TTC549 (cell line): ENCODE measurements at regions not wholly inside any gene's neighbourhood (a gene's known extent, or its start where the extent isn't known, plus 50 kb on each side); places are given as distances from the start of the nearest gene placed in this dataset.
"Not testable (repeated sequence)": the region's sequence is repeated elsewhere in the genome, so short reads cannot be mapped to it uniquely, and the experiment has no call there.

Source experiments
- FAIRE-seq: peaks from 2 replicates; lab custom pipeline; 2012; peaks lifted over from hg19 to GRCh38; lab: Jason Lieb, UNC

DNA sequence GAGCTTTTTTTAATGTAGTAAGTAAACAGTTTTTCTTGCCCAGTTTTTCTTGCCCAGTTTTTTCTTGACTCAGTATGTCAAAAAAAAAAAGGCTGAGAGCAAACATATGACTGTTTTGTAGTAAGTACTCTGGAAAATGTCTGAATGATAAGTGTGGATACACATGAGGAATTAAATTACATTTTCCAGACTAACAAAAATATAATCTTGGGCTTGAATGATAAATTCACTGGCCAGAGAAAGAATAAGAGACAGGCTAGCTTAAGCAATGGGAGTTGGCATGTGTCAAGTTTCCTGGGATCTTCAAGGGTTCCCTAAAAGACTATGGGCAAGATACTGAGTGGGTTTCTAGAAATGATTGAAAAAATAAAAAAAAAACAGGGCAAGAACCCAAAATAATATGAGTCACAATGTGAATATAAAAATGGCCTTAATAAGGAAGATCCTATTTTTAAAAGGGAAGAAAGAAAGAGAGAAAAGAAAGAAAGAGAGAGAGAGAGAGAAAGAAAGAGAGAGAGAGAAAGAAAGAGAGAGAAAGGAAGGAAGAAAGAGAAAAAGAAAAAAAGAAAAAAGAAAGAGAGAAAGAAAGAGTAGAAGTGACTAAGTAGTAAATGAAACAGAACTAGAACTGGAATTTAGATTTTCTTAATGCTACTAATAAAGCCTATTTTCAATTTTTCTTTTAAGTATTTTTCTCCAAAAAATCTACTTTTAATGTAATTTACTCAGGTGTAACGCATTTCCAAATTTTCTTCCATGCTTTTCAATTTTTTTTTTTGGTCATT lies 60.2 kb downstream of the TFPI2 start:
- FAIRE-seq = no peak

DNA sequence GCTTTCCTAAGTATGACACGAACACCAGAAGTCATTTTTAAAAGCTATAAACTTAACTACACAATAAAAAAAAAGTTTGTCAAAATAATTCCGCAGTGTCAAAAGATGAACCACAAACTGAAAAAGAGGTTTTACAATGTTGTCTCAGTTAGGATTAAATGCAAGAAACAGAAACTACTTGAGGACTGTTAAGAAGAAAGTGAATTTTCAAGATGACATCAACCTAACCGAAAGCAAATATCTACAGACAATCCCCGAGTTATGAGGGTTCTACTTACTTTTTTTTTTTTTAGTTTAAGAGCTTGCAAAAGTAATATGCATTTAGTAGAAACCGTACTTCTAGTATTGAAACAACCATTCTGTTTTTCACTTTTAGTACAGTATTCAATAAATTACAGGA lies 62.3 kb downstream of the TFPI2 start:
- no peak for FAIRE-seq

GRCh38 chr7:93823621-93824020 lies 66.9 kb downstream of the TFPI2 start:
- no peak for FAIRE-seq

DNA sequence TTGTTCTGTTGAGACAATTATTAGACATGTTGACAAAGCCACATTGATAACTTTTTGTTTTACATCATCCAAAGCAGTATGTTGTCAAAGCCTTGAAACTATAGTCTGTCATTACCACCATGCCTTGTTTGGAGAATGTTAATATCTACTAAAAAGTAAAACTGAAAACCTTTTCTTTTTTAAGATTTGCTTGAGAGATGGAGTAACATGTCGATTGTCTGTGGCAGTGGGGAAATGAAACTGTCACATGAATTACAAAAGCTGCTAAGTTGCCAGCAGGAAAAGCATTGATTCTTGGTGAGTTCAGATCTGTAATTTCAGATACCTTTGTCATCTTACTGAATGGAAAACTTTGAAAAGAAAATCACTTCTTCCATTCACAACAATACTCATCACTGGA lies 69.1 kb downstream of the TFPI2 start:
- FAIRE-seq = no peak

- FAIRE-seq = no peak
These were observed 70.9 kb downstream of the TFPI2 start for GRCh38 chr7:93819699-93820098.

GRCh38 chr7:93817526-93817925 lies 73.0 kb downstream of the TFPI2 start:
- no peak for FAIRE-seq

GRCh38 chr7:93817004-93817403 lies 73.5 kb downstream of the TFPI2 start:
- no peak for FAIRE-seq

- no peak for FAIRE-seq
These were observed 77.0 kb downstream of the TFPI2 start for GRCh38 chr7:93813514-93813913.

DNA sequence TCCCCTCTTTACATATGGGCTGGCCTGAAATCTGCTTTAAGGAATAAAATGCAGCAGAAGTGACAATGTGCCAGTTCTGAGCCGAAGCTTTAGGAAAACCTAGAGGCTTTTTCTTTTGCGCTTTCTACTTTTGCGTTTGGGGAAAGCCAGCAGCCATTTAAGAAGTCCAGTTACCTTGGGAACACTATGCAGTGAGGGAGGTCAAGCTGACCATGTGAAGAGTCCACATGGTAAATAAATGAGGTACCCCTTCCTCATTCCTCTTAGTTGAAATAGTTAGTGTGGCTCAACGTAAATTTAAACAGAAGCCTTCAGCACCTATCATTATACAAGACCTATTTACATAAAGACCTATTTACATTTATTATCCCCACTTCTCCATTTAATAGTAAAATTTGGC lies 78.5 kb downstream of the TFPI2 start:
- no peak for FAIRE-seq

DNA sequence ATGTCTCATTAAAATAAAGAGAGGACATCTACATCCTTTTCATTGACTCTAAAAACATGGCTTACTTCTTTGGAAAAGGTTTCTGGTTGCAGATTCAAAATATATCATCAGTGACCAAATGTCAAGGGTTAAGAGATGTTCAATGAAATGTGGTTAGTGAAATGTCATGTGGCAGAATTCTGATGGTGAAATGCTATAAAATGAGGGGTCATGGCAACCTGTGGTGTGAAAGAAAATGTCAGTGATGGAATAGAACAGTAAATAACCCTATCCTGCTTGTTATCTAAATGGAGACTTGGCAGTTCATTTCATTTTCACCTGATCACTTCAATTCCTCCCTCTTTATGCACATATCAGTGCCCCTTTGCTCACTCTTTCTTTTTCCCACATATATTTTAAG lies 79.4 kb downstream of the TFPI2 start:
- FAIRE-seq = no peak

GRCh38 chr7:93810561-93810960 lies 80.0 kb downstream of the TFPI2 start:
- FAIRE-seq = no peak

- no peak for FAIRE-seq
These were observed 85.8 kb downstream of the TFPI2 start for GRCh38 chr7:93804726-93805125.

- FAIRE-seq = peak; percentile 70
These were observed 90.7 kb downstream of the TFPI2 start for GRCh38 chr7:93799750-93800357.

DNA sequence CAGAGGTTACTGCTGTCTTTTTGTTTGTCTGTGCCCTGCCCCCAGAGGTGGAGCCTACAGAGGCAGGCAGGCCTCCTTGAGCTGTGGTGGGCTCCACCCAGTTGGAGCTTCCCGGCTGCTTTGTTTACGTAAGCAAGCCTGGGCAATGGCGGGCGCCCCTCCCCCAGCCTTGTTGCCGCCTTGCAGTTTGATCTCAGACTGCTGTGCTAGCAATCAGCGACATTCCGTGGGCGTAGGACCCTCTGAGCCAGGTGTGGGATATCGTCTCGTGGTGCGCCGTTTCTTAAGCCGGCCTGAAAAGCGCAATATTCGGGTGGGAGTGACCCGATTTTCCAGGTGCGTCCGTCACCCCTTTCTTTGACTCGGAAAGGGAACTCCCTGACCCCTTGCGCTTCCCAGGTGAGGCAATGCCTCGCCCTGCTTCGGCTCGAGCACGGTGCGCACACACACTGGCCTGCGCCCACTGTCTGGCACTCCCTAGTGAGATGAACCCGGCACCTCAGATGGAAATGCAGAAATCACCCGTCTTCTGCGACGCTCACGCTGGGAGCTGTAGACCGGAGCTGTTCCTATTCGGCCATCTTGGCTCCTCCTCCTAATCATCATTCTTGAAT lies 97.4 kb downstream of the TFPI2 start:
- not testable (repeated sequence) for FAIRE-seq

DNA sequence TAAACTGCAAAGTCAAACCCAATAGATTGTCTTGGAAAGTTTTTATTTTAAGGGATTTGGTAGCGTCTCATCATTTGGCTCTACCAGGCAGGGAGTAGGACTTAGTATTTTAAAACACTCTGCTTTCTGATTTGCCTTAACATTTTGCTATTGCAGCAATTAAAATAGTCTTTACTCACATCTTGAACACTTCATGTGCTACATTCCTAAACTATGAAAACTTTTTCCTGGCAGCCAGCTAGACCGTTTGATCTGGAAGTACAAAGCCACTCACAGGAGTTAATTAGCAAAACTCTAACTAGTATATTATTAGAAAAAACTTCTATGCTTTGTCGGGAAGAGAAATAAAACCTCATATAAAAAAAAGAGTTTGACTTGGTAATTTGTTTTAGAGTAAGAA lies 111.4 kb downstream of the TFPI2 start:
- FAIRE-seq = no peak

DNA sequence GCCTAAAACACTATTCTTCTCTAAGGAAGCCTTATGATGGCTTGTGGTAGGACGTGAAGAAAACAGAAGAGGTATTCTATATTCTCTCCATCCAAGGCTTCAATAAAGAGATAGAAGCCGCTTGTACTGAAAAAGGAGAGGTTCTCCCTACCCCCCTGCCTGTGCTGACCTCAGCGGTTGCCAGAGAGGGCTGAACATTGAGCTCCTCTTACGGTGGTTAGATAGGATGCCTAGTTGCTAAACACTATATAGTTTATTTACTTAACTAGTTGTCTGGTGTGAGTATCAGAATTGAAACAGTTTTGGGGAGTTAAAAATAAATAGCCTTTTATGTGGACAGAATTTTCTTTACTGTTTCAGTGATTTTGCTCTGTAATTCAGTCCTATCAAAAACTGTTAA lies 112.2 kb downstream of the TFPI2 start:
- no peak for FAIRE-seq

- no peak for FAIRE-seq
These were observed 117.1 kb downstream of the TFPI2 start for GRCh38 chr7:93773446-93773845.

GRCh38 chr7:93765475-93765874 lies 125.1 kb downstream of the TFPI2 start:
- no peak for FAIRE-seq

- FAIRE-seq = no peak
These were observed 131.9 kb downstream of the TFPI2 start for GRCh38 chr7:93758631-93759030.

GRCh38 chr7:93757426-93757825 lies 133.1 kb downstream of the TFPI2 start:
- FAIRE-seq = no peak

DNA sequence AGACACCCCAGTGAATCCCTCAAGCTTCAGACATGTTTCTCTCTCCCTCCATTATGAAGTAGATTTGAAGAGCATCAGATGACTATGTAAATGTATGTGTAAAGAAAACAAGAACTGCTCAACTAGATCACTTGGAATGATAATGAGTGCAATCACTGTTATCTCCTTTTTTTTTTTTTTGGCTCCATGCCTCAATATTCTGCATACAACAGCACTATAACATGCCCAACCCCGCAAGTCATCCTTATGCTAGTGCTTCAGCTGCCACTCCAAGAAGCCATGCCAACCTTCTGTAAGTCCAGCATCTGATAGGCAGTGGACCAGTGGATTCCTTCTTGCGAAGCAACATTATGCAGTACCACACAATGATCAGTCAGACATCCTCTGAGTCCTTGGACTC lies 133.7 kb downstream of the TFPI2 start:
- FAIRE-seq = no peak

GRCh38 chr7:93751421-93751820 lies 139.1 kb downstream of the TFPI2 start:
- no peak for FAIRE-seq

DNA sequence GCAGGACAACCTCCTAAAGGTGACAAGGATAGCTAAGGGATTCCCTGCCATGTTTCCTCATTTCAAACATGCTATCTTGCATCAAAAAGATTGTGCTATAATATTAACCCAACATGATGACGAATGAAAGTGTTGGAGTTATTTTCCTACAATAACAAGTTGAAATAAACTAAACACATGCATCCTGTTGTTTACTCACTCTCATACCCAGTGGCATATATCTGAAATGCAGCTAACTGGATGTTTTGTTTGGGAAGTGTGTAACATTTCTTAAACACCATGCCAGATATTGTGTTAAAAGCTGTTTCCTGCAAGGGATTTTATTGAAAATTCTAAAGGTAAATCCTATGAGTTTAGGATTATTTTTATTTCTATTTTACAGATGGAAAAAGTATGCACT lies 139.6 kb downstream of the TFPI2 start:
- FAIRE-seq = no peak

- FAIRE-seq = no peak
These were observed 143.5 kb downstream of the TFPI2 start for GRCh38 chr7:93747019-93747418.
